Ecto neural progenitor cell (in vitro differentiated cells): ENCODE measurements at regions not wholly inside any gene's neighbourhood (a gene's known extent, or its start where the extent isn't known, plus 50 kb on each side); places are given as distances from the start of the nearest gene placed in this dataset.

Experiments used
- DNase-seq: peaks from one replicate; pipeline ENCODE4 v3.0.0-alpha.2; 2018; ENCODE audit warnings: low spot score

DNA sequence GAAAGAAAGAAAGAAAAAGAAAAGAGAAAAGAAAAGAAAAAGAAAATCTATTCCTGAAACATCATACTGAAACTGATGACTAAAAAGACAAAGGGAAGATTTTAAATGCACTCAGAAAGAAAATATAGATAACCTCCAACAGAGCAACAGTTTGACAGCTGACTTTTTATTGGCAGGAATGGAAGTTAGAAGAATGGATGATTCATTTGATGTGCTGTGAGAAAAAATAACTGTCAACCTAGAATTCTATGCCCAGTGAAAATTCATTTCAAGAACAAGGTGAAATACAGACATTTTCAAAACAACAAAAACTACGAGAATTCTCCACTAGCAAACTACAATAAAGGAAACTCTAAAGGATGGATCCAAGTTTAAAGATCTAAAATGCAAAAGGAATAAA is 50.5 kb upstream of the HSPA12A start:
- DNase-seq: no peak

GRCh38 chr10:116796469-116796868 is 52.8 kb upstream of the ENO4 start:
- DNase-seq: no peak

- peak; percentile 85 for DNase-seq
Measured at GRCh38 chr10:116796910-116797513, 52.3 kb upstream of the ENO4 start.

DNA sequence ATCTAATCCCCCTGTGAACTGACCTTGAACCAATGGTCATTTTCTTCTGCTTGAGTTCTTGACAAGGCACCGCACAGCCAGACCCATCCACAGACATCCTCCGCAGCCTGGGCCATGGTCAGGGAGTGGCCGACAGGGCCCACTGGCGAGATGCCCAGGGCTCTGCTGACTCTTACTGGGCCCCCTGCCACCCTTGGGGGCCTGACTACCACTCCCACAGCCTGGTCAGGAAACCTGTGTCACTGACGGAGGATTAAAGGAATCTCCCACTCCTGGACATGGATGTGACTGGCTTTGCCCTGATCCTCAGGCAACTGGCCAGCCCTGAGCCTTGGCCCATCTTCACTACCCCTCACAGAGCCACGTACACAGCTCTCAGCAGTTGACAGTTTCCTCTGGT is 50.4 kb upstream of the ENO4 start:
- no peak for DNase-seq
